ENCODE measurements at regions not wholly inside any gene's neighbourhood (a gene's known extent, or its start where the extent isn't known, plus 50 kb on each side); places are given as distances from the start of the nearest gene placed in this dataset.

DNA sequence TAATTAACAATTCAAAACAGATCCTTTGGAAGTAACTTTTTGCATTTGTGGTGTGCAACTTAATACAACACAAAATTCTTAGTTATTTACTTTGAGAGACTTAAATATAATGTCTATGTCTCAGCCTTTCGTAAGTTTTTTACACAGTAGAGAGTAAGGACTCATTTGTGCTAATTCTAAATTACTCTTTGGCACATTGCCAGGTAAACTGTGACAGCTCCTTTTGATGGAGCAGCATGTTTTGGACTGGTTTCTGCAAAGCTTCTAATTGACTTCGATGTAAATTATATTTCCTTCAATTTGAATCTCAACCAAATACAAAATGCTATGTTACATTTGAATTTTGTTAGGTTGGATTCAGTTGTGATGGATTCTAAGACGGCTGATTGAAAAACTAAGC is 450.7 kb upstream of the OPRM1 start:
- intact Hi-C loops (cut with DNase I), result no loop called here

DNA sequence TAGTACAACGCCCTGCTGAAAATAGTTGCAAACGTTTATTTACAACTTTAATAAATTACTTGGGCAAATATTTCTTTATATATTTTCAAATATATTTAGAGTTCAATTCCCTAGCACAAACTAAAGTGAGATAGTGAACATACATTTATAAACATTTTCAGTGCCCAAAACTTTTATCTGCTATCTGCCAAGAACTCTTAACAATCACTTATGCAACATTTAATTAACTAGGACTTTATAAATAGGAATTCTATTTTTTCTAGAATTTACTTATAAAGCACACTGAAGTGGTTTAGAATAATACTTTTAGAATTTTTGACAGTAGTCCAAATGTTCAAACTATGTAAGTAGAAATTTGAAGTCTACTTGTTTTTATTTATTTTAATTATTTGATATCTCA is 452.6 kb upstream of the RGS17 start:
- intact Hi-C loops (cut with DNase I), result no loop called here

More for the DNA sequence above, 450.7 kb upstream of the OPRM1 start:
- DNase-seq (ENCODE audit: low spot score), result no peak

DNA sequence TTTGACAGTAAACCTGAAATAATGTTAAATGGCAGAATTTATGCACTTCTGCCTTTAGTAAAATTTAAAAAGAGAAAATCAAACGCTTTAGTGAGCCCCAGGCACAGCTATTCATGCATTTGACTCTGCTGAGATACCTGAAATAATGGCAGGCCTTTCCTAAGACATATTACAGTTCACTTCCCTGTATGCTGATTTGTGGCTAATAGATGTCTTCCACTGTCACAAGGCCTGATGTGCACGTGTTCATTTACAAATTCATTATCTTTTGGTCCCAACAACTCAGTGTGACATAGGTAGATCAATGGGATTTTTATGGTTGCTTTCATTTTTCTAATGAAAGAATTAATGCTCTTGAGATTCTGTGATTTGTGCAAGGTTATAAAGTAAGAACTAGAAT is 449.7 kb upstream of the RGS17 start:
- intact Hi-C loops (cut with DNase I), result no loop called here
- no peak for DNase-seq (ENCODE audit: low spot score)

More for the DNA sequence above, 452.6 kb upstream of the RGS17 start:
- DNase-seq (ENCODE audit: low spot score), result no peak

DNA sequence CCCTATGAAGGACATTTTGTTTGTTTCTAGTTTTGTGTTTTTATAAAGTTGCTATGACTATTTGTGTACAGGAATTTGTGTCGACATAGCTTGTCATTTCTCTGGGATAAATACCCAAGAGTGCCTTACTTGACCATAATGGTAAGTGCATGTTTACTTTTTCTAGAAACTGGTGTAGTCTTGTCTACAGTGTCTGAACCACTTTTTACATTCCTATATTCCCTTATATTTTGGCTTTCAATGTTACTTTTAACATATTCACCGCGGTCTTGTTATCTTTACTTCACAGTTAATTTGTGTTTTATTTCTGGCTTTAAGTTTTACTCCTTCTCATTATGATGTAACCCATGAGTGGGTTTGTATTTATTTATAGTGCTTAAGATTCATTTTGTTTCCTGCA is 444.4 kb upstream of the RGS17 start:
- DNase-seq (ENCODE audit: low spot score), result no peak
- intact Hi-C loops (cut with DNase I), result no loop called here

DNA sequence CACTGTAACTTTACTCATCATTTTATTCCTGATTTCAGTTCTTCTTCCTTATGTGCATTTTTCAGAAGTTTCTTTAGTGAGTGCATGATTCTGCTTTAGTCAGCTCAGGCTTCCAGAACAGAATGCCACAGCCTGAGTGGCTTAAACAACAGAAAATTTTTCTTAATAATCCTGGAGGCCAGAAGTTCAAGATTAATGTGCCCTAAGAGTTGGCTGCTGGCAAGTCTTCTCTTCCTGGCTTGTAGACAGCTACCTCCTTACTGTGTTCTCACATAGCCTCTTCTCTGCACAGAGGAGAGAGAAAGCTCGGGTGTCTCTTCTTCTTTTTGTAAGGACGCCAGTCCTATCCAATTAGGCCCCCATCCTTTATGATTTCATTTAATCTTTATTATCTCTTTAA is 443.1 kb upstream of the RGS17 start:
- intact Hi-C loops (cut with DNase I), result no loop called here
- no peak for DNase-seq (ENCODE audit: low spot score)

DNA sequence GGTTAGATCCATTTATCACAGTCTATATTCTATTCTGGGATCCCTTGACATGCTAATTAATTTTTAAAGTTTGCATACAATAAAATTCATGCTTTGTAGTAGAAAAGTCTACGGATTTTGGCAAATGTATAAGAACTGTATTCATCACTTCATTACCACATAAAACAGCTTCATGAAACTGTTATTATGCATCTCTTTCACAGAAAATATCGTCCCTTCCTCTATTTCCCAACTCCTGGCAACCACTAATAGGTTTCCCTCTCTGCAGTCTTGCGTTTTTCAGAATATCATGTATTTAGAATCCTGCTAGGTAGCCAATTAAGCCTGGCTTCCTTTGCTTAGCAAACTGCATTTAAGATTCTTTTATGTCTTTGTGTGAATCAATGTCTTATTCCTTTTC is 441.3 kb upstream of the RGS17 start:
- no peak for DNase-seq (ENCODE audit: low spot score)
- intact Hi-C loops (cut with DNase I), result no loop called here

DNA sequence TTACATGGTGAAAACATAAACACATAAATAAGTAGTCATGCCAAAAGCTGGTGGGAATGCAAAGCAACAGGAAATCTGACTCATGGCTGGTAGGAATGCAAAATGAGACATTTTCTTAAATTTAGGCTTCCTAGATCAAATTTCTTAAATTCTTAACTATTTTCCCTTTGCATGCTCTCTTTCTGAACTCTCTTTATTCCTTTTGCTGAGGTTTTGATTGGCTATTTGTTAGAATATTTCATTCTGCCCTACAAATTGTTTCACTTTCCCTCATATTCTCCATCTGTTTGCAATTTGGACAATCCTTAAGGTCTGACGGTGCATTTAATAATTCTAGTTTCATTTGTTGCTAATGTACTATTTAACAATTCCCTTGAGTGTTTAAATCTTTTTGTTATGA is 437.5 kb upstream of the RGS17 start:
- DNase-seq (ENCODE audit: low spot score), result no peak
- intact Hi-C loops (cut with DNase I), result no loop called here

DNA sequence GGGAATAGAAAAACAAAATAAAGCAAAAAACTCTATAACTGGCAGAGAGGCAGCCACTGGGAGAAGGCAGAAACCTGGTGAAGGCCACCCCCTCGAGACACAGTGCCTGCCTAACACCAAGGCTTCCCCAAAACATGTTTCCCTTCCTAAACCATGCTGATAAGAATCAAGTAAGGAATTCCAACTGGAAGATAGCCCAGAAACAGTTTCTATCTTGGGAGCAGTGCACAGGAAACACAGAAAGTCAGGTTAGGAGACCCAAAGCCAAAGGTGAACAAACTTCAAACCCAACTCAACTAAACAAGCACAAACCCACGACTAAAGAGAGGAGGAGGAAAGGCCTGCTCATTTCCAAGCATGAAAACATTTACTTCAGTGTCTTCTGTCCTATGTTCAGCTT is 433.7 kb upstream of the RGS17 start:
- DNase-seq (ENCODE audit: low spot score), result no peak
- intact Hi-C loops (cut with DNase I), result no loop called here

DNA sequence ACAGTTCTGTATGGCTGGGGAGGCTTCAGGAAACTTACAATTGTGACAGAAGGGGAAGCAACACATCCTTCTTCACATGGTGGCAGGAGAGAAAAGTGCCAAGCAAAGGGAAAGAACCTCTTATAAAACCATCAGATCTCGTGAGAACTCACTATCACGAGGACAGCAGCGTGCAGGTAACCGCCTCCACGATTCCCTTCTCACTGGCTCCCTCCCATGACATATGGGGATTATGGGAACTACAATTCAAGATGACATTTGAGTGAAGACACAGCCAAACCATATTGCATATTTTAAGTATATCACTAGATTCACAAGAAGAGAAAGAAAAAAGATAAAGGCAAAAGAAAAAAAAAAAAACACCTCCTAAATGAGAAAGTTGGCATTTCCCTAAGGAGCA is 431.9 kb upstream of the RGS17 start:
- intact Hi-C loops (cut with DNase I), result no loop called here
- DNase-seq (ENCODE audit: low spot score), result no peak

DNA sequence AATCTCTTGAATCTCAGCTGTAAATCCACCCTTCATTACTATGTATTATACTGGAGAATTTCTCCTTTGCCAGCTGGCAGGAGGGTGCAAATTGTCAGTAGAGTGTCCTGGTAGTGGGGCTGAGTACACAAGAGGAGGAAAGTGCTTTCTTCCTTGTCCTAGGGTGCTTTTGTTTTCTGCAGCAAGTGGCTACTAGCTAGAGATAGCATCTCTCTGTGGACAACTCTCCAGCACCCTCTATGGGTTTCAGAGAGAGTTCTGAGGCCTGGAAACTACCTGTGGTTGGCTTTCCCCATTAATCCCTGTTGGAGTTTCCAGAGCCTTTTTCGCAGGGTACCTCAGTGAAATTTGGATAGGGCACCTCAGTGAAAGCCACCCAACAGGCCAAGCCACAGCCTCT is 422.5 kb upstream of the RGS17 start:
- intact Hi-C loops (cut with DNase I), result no loop called here
- no peak for DNase-seq (ENCODE audit: low spot score)

DNA sequence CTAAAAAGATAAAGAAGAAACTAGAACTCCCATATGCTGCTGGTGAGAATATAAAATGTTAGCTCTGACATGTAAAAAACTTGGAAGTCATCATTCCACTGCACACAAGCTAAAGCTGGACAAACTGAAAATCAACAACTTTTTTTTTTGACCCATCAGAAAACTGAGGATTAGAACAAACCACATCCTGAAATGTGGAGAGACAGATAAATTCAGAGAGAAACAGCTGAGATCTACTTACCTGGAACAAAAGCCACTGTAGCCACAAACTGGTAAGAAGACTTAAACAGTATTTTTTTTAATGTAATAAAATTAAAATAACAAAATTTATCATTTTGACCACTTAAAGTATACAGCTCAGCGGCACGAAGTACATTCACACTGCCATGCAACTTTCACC is 408.5 kb upstream of the RGS17 start:
- intact Hi-C loops (cut with DNase I), result no loop called here
- no peak for DNase-seq (ENCODE audit: low spot score)

DNA sequence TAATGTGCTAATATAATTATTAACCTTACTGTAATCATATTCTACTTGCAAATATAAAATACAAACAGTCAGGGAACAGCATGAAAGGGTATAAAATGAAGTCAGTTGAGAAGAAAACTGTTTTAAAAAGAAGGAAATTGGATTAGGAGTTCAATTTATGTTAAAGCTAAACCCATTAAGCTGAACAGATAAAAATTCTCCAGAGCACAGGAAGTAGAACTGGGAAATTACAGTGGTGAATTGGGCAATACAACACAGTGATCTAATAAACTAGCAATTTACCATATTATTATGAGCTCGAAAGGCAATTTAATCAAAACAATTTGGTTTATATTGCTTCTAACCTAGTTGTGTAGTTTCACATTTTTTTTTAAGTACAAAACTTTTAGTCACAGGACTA is 407.4 kb upstream of the RGS17 start:
- DNase-seq (ENCODE audit: low spot score), result no peak
- intact Hi-C loops (cut with DNase I), result no loop called here

DNA sequence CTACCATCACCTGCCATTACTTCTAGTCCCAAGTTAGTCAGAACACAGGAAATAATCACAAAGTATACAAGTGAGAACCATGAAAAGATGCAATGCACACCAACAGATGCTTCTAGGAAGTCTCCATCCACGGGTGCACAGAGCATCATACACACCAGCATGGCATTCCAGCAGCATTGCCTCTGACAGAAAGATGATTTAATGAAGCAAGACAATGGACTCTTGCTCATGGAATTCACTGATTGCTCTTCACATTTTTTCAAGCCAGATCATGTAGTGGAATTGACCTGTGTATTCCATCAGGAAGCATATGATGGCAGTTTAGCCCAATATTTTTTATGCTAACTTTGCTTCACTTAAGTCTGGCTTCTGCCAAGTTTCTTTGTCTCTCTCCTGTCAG is 406.3 kb upstream of the RGS17 start:
- intact Hi-C loops (cut with DNase I), result no loop called here
- DNase-seq (ENCODE audit: low spot score), result no peak

DNA sequence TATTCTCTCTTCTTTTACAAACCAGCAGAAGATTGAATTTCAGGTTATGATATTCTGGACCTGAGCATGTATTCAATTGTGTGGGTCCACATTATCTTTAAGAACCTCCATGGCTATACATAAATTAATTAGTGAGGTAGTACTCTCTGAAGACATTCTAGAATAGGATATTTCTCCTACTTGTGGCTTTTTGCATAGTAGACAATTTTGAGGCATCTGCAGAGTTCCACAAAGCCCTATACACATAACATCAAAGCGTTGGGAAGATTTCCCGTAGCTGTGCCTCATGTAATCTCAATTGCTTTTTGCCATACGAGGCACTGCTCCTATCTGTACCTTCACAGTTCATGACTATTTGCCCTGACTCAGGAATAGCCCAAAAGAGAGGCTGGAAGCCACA is 395.4 kb upstream of the RGS17 start:
- no peak for DNase-seq (ENCODE audit: low spot score)
- intact Hi-C loops (cut with DNase I), result no loop called here

DNA sequence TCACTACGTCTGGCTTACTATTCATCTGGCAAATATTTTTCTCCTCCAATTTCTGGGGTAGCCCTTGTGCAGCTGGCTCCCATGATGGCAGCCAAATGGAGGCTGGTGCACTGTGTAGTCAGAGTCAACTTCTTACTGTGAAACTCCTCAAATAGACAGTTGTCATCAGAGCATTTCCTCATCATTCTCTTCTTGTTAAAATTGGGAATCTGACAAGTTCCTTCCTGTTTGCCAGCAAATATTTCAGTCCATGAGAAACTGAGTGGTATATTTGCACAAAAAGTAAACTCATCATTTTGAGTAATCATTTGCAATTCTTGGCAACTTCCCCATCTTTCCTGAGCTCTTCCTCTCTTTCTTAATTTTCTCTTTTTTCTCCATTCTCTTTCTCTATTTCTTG is 394.9 kb upstream of the RGS17 start:
- intact Hi-C loops (cut with DNase I), result no loop called here
- DNase-seq (ENCODE audit: low spot score), result no peak

DNA sequence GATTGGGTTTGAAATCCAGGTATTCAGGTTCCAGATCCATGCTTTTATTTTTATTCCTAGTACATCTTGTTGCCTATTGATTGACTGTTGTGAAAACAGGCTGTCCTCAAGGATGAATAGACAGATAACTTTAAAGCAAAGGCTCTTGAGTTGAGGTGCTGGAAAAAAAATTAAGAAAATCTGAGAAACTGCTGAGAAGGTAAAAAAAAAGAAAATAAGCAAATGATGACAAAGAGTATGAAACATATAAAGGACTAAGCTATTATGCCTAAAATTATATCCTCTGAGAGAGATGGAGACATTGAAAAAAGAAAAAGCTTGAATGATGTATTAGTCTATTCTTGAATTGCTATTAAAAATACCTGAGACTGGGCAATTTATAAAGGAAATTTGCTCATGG is 392.3 kb upstream of the RGS17 start:
- intact Hi-C loops (cut with DNase I), result no loop called here
- DNase-seq (ENCODE audit: low spot score), result no peak

DNA sequence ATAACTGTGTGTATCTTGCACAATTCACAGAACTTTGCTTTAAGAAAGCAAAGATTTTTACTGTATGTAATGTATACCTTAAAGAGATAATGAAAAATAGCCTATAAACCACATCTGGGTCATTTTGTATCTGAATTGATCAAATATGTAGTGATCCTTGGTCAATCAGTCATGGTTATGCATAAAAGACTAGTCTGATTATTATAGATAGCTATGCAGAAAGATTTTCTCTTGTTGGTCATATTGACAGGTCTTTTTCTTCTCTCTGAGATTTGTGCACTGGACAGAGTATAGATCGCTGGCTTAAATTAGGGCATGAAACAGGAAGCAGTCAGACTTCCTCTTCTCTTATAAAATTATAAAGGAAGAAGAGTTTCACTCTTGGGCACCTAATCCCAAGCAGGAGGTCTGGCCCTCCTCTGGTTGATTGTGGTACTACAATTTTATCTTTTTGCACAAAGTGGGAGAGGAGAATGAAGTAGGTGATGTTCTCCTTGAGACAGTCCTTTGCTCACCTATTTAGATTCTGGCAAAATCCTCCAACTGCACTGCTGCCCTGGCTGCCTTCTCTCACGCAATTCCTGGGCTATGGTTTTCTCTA is 380.9 kb upstream of the RGS17 start:
- intact Hi-C loops (cut with DNase I), result loop anchor here (10.0 kb wide), 1 partner anchor 477 kb away; no protein-coding TSS in a partner anchor
- DNase-seq (ENCODE audit: low spot score), result no peak

DNA sequence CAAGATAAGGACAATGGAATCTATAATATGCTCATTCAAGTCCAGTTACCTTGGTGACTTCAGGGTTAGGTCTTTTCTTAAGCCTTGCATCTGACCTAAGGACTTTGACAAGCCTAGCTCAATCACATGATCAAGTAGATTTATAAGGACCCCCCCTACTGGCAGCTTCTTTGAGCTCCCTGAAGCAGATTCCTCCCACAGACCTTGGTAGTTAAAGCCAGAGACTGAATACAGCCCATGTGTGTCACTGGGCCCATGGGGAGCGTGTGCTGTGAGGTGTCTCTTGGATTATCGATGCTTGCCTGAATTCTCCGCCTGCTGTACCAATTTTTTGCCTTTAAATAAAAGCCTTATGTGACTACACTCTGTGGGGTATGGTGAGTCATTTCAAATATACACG is 372.7 kb upstream of the RGS17 start:
- intact Hi-C loops (cut with DNase I), result no loop called here
- no peak for DNase-seq (ENCODE audit: low spot score)

DNA sequence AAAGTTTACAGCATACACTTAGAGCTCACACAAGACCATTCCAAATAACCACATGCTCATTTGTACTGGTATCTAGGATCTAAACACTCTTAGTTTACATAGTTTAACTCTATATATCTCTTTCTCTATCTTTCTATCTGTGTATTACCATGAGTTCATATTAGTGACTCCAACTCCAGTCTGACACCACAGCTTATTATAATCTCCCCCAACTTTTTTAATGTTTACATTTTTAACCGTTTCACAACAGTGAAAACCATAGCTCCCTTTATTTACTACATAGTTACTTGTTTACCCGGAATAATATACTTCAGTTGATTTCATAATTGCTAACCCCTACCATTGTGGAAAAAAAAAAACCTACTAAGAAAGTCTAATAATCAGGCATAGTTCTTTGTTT is 362.4 kb upstream of the RGS17 start:
- DNase-seq (ENCODE audit: low spot score), result no peak
- intact Hi-C loops (cut with DNase I), result no loop called here

DNA sequence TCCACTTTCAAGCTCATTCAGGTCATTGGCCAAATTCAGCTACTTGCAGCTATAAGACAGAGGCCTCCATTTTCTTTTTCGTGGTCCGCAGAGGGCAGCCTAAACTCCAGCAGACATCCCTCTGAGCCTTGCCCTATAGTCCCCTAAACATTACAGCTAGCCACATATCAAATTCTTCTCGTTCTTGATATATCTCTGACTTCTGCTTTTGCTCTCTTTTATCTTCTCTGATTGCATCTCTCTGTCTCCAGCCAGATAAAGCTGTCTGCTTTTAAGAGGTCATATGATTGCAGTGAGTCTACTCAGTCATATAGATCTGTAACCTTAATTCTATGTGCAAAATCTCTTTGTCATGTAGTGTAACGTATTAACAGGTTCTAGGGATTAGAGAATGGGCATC is 358.4 kb upstream of the RGS17 start:
- no peak for DNase-seq (ENCODE audit: low spot score)
- intact Hi-C loops (cut with DNase I), result no loop called here

DNA sequence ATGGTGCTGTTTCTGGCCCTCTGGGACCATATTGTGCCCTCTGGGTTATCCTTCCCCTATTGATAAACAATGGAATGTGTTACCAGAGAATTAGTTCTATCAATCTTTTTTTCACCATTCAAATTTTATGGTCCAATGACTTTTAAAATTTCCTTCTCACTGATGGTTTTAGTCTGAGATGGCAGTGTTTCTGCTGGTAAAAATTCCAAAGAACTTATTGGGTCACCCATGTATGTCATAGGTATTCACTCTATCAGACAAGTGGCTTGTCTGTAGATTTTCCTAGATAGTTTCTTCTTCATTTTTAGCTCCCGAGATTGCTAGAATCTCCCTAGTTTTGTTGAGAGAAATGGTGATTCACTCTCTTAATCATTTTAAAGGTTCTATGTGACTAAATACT is 357.2 kb upstream of the RGS17 start:
- DNase-seq (ENCODE audit: low spot score), result no peak
- intact Hi-C loops (cut with DNase I), result no loop called here

DNA sequence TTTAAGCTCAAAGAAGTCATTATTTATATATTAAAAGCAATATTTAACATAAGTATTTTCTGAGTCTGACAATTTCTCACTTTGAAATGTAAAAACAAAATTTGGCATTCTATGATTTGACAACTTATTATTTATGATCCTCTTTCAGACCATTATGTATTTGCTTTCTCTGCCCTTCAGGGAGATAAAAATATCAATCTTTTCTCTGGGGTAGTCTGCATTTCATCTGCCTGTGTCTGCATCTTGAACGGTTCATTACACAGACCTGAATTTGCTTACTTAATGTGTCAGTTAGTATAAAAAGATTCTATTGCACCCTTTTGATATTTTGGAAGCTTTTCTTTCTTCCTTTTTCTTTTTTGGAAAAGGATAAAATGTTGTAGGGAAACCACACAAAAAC is 354.0 kb upstream of the RGS17 start:
- DNase-seq (ENCODE audit: low spot score), result no peak
- intact Hi-C loops (cut with DNase I), result no loop called here

DNA sequence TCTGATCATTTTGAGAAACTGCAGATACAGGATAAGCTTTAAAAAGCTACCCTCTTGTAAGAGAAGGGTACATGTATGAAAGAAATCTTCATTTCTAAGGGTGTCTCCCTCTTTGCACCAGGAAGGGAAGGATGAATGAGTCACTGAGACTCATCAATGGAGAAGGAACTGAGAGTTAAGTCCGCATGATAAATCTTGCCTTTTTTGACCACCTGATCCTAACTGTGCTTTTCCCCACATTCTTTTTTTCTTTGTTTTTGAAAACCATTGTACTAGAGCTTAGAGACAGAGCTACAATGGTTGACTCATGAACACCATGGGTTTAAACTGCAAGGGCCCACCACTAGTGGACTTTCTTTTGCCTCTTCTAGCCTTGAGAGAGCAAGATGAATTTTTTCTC is 353.0 kb upstream of the RGS17 start:
- intact Hi-C loops (cut with DNase I), result no loop called here
- DNase-seq (ENCODE audit: low spot score), result no peak

Data from cardiac septum (tissue), 1 donor.